Urinary bladder (tissue), 3 donors: ENCODE measurements at regions not wholly inside any gene's neighbourhood (a gene's known extent, or its start where the extent isn't known, plus 50 kb on each side); places are given as distances from the start of the nearest gene placed in this dataset.
"Not testable (repeated sequence)": the region's sequence is repeated elsewhere in the genome, so short reads cannot be mapped to it uniquely, and the experiment has no call there.

ENCODE experiments used
- DNase-seq: peaks from one replicate; pipeline ENCODE4 v3.0.0-alpha.2; 2015; ENCODE audit errors: extremely low spot score
- H3K27ac ChIP-seq: one replicate; pipeline ENCODE4 v1.5.1; 2013; ENCODE audit warnings: low read depth, mild to moderate bottlenecking, moderate library complexity
- H3K36me3 ChIP-seq: one replicate; pipeline ENCODE4 v1.6.1; 2013; ENCODE audit warnings: mild to moderate bottlenecking, moderate library complexity; ENCODE audit not compliant: insufficient read depth
- H3K4me1 ChIP-seq: one replicate; pipeline ENCODE4 v1.6.1; 2013; ENCODE audit warnings: mild to moderate bottlenecking, moderate library complexity; ENCODE audit not compliant: insufficient read depth
- H3K4me3 ChIP-seq: one replicate; pipeline ENCODE4 v1.5.1; 2013; ENCODE audit warnings: low read depth, low read length
- WGBS: extraction: QIAGEN DNeasy Blood & Tissue Kit; methylation state at CpG from one replicate; pipeline ENCODE4 v1.1.7; 2013; 5-methylcytosine and 5-hydroxymethylcytosine counted together
- donor health status: healthy with polysubstance abuse.
- donor health status: healthy.

- not testable (repeated sequence) for H3K27ac ChIP-seq
These were observed 62.8 kb downstream of the SCP2D1 start for GRCh38 chr20:18876394-18876793.

GRCh38 chr20:18879262-18879661 lies 65.7 kb downstream of the SCP2D1 start:
- no peaks in the 10 kb centered on the region for H3K4me1 ChIP-seq
- H3K4me3 ChIP-seq: no peak overlapping the region
- 80% methylated on average over 2 of the region's 2 CpGs for WGBS
- H3K36me3 ChIP-seq: no peaks in the 10 kb centered on the region
- H3K27ac ChIP-seq: no peak overlapping the region
- DNase-seq: no peak

More at GRCh38 chr20:18876394-18876793, 62.8 kb downstream of the SCP2D1 start:
- not testable (repeated sequence) for H3K4me1 ChIP-seq, H3K36me3 ChIP-seq, H3K4me3 ChIP-seq, DNase-seq

GRCh38 chr20:18886756-18887155 lies 73.2 kb downstream of the SCP2D1 start:
- WGBS: 63% methylated on average over 1 of the region's 1 CpG
- DNase-seq: no peak

GRCh38 chr20:18901980-18902737 lies 88.6 kb downstream of the SCP2D1 start:
- no peaks in the 10 kb centered on the region for H3K4me1 ChIP-seq
- no peak overlapping the region for H3K27ac ChIP-seq
- DNase-seq: no peak
- 79% methylated on average over 7 of the region's 7 CpGs for WGBS
- no peaks in the 10 kb centered on the region for H3K36me3 ChIP-seq
- no peak overlapping the region for H3K4me3 ChIP-seq

More at GRCh38 chr20:18886756-18887155, 73.2 kb downstream of the SCP2D1 start:
- no peaks in the 10 kb centered on the region for H3K36me3 ChIP-seq
- H3K4me1 ChIP-seq: no peaks in the 10 kb centered on the region
- H3K27ac ChIP-seq: no peak overlapping the region
- no peak overlapping the region for H3K4me3 ChIP-seq

GRCh38 chr20:18904192-18904591 lies 90.6 kb downstream of the SCP2D1 start:
- no peak overlapping the region for H3K27ac ChIP-seq
- 67% methylated on average over 4 of the region's 4 CpGs for WGBS
- no peaks in the 10 kb centered on the region for H3K36me3 ChIP-seq
- H3K4me3 ChIP-seq: no peak overlapping the region
- no peaks in the 10 kb centered on the region for H3K4me1 ChIP-seq
- DNase-seq: no peak

- 77% methylated on average over 5 of the region's 5 CpGs for WGBS
- H3K4me1 ChIP-seq: no peaks in the 10 kb centered on the region
- DNase-seq: no peak
- no peak overlapping the region for H3K27ac ChIP-seq
- H3K4me3 ChIP-seq: no peak overlapping the region
- H3K36me3 ChIP-seq: no peaks in the 10 kb centered on the region
These were observed 91.0 kb downstream of the SCP2D1 start for GRCh38 chr20:18904624-18905023.

- no peaks in the 10 kb centered on the region for H3K4me1 ChIP-seq
- no peak for DNase-seq
- H3K4me3 ChIP-seq: no peak overlapping the region
- WGBS: 98% methylated on average over 2 of the region's 2 CpGs
- H3K36me3 ChIP-seq: no peaks in the 10 kb centered on the region
- H3K27ac ChIP-seq: no peak overlapping the region
These were observed 92.5 kb downstream of the SCP2D1 start for GRCh38 chr20:18906046-18906445.

- 81% methylated on average over 6 of the region's 6 CpGs for WGBS
- H3K27ac ChIP-seq: no peak overlapping the region
- H3K4me3 ChIP-seq: no peak overlapping the region
- H3K4me1 ChIP-seq: no peaks in the 10 kb centered on the region
- DNase-seq: no peak
- no peaks in the 10 kb centered on the region for H3K36me3 ChIP-seq
These were observed 93.8 kb downstream of the SCP2D1 start for GRCh38 chr20:18907353-18907752.

GRCh38 chr20:18908109-18908508 lies 94.5 kb downstream of the SCP2D1 start:
- WGBS: 73% methylated on average over 3 of the region's 3 CpGs
- Histone ChIP-seq H3K4me1 (no peaks in the 10 kb centered on the region), H3K36me3 (no peaks in the 10 kb centered on the region), H3K4me3 (no peak overlapping the region), H3K27ac (no peak overlapping the region)
- DNase-seq: no peak

GRCh38 chr20:18909254-18909653 lies 95.7 kb downstream of the SCP2D1 start:
- no peak for DNase-seq
- Histone ChIP-seq H3K36me3 (no peaks in the 10 kb centered on the region), H3K27ac (no peak overlapping the region), H3K4me3 (no peak overlapping the region), H3K4me1 (no peaks in the 10 kb centered on the region)

GRCh38 chr20:18913701-18914100 lies 100.1 kb downstream of the SCP2D1 start:
- Histone ChIP-seq H3K4me1 (no peaks in the 10 kb centered on the region), H3K27ac (no peak overlapping the region), H3K4me3 (no peak overlapping the region), H3K36me3 (no peaks in the 10 kb centered on the region)
- WGBS: 78% methylated on average over 1 of the region's 1 CpG
- no peak for DNase-seq

GRCh38 chr20:18914796-18915195 lies 101.2 kb downstream of the SCP2D1 start:
- DNase-seq: no peak
- H3K4me1 ChIP-seq: no peaks in the 10 kb centered on the region
- WGBS: 88% methylated on average over 2 of the region's 2 CpGs
- H3K4me3 ChIP-seq: no peak overlapping the region
- H3K36me3 ChIP-seq: no peaks in the 10 kb centered on the region
- no peak overlapping the region for H3K27ac ChIP-seq

- no peak overlapping the region for H3K4me3 ChIP-seq
These were observed 103.5 kb downstream of the SCP2D1 start for GRCh38 chr20:18916886-18917750.

GRCh38 chr20:18919996-18920395 lies 106.4 kb downstream of the SCP2D1 start:
- Histone ChIP-seq H3K4me1 (no peaks in the 10 kb centered on the region), H3K4me3 (no peak overlapping the region), H3K27ac (no peak overlapping the region), H3K36me3 (no peaks in the 10 kb centered on the region)
- no peak for DNase-seq
- WGBS: 80% methylated on average over 3 of the region's 3 CpGs

More at GRCh38 chr20:18916886-18917750, 103.5 kb downstream of the SCP2D1 start:
- Histone ChIP-seq H3K36me3 (no peaks in the 10 kb centered on the region), H3K27ac (no peak overlapping the region), H3K4me1 (no peaks in the 10 kb centered on the region)
- no peak for DNase-seq
- WGBS: 72% methylated on average over 6 of the region's 6 CpGs
